HG03280 (cell line): ENCODE measurements at regions not wholly inside any gene's neighbourhood (a gene's known extent, or its start where the extent isn't known, plus 50 kb on each side); places are given as distances from the start of the nearest gene placed in this dataset.

Experiments used
- ATAC-seq: cut with Tn5 transposase; IDR thresholded peaks from one replicate; pipeline ENCODE4 v1.9.1; 2021; ENCODE audit warnings: mild to moderate bottlenecking, moderate library complexity; ENCODE audit not compliant: unreplicated experiment

- ATAC-seq: no peak
Observed at GRCh38 chr4:120434756-120435155, 368.1 kb upstream of the MAD2L1 start.

DNA sequence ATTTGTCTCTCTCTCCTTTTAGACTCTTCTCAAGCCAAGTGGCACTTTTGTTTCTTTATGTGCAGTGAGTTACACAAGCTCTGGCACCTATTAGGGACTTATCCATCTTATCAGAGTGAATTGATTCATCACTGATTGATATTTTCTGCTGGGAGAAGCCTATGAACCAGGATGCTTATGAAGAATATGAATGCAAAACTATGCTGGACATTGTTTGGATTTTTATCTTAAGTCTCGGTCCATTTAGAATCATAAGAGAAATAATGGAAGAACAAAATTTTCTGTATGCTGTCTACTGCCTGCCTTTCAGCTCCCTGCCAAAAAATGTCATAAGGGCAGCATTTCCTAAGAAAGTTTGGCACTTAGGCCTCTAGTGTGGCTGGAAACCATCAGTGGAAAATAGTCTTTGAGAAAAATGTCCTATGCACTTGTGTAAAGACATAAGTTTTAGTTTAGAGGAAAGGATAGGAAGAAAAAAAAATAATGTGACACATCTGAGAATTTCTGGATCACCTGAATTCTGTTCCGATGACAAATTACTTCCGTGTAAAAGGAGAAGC lies 365.7 kb upstream of the MAD2L1 start:
- no peak for ATAC-seq

GRCh38 chr4:120431180-120431579 lies 364.5 kb upstream of the MAD2L1 start:
- ATAC-seq: no peak

DNA sequence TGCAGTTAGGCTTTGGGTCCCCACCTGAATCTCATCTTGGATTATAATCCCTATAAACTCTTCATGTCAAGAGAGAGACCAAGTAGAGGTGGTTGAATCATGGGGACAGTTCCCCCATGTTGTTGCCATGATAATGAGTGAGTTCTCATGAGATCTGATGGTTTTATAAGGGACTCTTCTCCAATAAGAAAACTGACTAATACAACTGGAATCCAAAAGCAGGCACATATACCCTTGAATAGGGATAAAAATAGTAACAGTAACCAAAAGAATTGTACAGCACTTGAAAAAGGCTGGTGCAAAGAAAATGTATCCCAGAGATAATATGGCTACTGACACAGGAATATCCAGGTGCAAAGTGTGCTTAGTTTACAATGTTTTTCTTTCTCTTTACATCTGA lies 351.5 kb upstream of the MAD2L1 start:
- ATAC-seq: no peak

GRCh38 chr4:120415896-120416295 lies 349.2 kb upstream of the MAD2L1 start:
- ATAC-seq: no peak

- no peak for ATAC-seq
Observed at GRCh38 chr4:120406960-120407359, 340.3 kb upstream of the MAD2L1 start.

DNA sequence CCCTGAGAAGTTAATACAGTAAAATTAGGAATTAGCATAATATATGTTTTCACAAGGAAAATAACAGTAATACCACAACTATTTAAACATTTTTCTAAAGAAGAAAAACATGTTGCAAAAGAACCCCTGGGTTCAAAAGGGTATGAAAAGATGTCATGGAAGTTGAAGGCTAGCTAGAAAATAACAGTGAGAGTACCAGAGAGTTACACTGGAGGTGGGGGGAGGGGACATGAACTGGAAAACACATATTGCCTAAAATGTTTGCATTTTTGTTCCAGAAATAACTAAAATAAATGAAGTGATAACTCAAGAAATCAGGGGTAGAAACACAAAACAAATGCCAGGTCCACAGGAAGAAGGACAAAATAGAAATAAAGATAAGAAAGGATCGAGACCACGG lies 336.6 kb upstream of the MAD2L1 start:
- no peak for ATAC-seq

GRCh38 chr4:120400441-120400840 lies 333.8 kb upstream of the MAD2L1 start:
- ATAC-seq: no peak

- no peak for ATAC-seq
Observed at GRCh38 chr4:120399826-120400225, 333.2 kb upstream of the MAD2L1 start.

DNA sequence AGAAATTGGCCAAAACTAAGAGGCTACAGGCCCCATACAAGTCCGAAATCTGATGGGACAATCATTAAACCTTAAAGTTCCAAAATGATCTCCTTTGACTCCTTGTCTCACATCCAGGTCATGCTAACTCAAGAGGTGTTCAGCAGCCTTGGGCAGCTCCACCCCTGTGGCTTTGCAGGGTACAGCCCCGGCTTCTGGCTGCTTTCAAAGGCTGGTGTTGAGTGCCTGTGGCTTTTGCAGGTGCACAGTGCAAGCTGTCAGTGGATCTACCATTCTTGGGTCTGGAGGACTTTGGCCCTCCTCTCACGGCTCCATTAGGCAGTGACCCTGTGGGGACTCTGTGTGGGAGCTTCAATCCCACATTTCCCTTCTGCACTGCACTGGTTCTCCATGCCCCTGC lies 329.1 kb upstream of the MAD2L1 start:
- no peak for ATAC-seq

GRCh38 chr4:120355881-120356280 lies 289.2 kb upstream of the MAD2L1 start:
- ATAC-seq: no peak

GRCh38 chr4:120354381-120354780 lies 287.7 kb upstream of the MAD2L1 start:
- ATAC-seq: no peak

GRCh38 chr4:120353235-120353634 lies 286.6 kb upstream of the MAD2L1 start:
- no peak for ATAC-seq

DNA sequence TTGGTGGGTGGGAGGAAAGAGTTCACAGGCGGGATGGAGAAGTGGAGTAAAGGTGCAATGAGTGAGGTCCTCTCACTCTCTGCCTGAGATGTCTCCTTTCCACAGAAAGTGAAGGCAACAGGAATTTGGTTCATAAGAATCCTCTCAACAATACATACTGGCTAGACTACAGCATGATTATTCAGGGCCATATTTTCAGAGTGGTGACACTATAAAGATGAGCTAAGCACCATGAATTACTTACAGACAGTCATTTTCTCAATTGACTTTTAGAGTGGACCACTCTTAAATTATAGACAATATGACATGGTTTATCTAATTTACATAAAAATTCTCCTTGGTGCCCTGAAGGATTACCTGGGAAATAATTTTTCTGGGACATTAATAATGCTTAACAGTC lies 286.1 kb upstream of the MAD2L1 start:
- no peak for ATAC-seq

DNA sequence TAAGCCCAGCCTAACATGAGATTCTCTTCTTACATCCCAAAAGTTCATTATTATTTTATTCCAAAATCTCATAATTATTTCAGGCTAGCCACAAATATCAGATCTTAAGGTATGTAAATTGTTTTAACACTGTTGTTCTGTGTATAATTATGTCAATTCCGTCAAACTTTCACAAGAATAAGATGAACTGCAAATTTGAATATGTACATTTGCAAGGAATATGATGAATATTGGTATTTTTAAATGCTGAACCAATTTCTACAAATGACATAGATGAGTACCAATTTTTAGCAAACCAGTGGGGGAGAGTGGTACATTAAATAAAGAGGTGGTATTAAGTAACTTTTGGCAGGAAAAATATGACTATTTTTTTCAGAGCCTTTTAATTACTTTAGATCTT lies 282.3 kb upstream of the MAD2L1 start:
- no peak for ATAC-seq

GRCh38 chr4:120348521-120348920 lies 281.9 kb upstream of the MAD2L1 start:
- no peak for ATAC-seq

GRCh38 chr4:120331486-120332370 lies 265.1 kb upstream of the MAD2L1 start:
- no peak for ATAC-seq

GRCh38 chr4:120329386-120329785 lies 262.7 kb upstream of the MAD2L1 start:
- no peak for ATAC-seq

- no peak for ATAC-seq
Observed at GRCh38 chr4:120327276-120327675, 260.6 kb upstream of the MAD2L1 start.

GRCh38 chr4:120319046-120319767 lies 252.6 kb upstream of the MAD2L1 start:
- ATAC-seq: no peak

GRCh38 chr4:120318196-120318846 lies 251.7 kb upstream of the MAD2L1 start:
- no peak for ATAC-seq
